Stimulated activated CD4-positive, alpha-beta T cell treated with anti-CD3 and anti-CD28 coated beads, Interleukin-15, amount 100 ng/mL, for 24 hours (primary cell): ENCODE measurements at regions not wholly inside any gene's neighbourhood (a gene's known extent, or its start where the extent isn't known, plus 50 kb on each side); places are given as distances from the start of the nearest gene placed in this dataset.
A peak's percentile ranks its signal among the peaks of the same experiment; 100 is the strongest.
"Not testable (repeated sequence)": the region's sequence is repeated elsewhere in the genome, so short reads cannot be mapped to it uniquely, and the experiment has no call there.

Experiments used
- DNase-seq: peaks from one replicate; pipeline ENCODE4 v3.0.0-alpha.2; 2020

- peak; percentile 70 for DNase-seq
Measured at GRCh38 chr16:33009468-33009867, 184.6 kb upstream of the TP53TG3C start.

GRCh38 chr16:33027121-33027520 is 166.9 kb upstream of the TP53TG3C start:
- not testable (repeated sequence) for DNase-seq

GRCh38 chr16:33027941-33028340 is 166.1 kb upstream of the TP53TG3C start:
- DNase-seq: not testable (repeated sequence)

GRCh38 chr16:33028707-33029390 is 165.2 kb upstream of the TP53TG3C start:
- DNase-seq: peak; percentile 33

GRCh38 chr16:33048849-33049248 is 145.2 kb upstream of the TP53TG3C start:
- DNase-seq: not testable (repeated sequence)

DNA sequence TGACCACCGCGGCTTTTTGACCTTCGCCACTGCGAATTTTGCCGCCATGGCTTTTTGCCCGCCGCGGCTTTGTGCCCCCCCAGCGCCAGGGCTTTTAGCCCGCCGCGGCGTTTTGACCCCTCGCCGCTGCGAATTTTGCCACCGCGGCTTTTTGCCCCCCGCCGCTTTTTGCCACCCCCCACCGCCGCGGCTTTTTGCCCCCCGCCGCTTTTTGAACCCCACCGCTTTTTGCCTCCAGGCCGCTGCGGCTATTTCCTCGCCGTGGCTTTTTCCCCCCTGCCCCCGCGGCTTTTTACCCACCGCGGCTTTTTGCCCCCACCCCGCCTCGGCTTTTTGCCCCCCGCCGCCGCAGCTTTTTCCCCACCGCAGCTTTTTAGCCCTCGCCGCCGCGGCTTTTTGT is 134.8 kb upstream of the TP53TG3C start:
- no peak for DNase-seq

DNA sequence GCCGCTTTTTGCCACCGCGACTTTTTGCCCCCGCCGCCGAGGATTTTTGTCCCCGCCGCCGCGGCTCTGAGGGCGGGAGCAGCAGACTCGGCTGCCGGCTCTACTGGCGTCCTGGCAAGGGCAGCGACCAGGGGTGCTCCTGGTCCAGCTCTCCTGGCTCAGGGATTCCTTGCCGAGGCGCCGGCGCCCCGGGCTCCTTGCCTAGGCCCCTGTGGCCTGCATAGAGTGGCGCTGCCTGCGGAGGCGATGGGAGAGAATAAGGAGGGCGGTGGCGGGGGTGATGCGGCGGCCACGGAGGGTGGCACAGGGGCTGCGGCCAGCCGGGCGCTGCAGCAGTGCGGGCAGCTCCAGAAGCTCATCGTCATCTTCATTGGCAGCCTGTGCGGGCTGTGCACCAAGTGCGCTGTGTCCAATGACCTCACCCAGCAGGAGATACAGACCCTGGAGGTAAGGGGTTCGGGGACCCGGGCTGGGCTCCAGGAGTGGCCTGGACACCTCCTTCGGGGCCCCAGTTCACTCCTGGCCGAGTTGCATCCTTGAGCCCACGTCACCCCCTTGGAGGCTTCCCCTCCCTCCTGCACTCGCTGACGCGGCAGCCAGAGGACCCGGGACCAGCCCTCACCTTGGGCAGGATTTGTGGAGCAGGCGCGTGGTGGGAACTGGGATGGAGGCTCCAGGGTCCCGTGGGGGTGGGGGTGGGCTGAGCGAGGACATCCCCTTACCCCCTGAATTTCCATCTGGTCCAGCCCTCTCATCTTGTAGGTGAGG is 134.2 kb upstream of the TP53TG3C start:
- DNase-seq: not testable (repeated sequence)

DNA sequence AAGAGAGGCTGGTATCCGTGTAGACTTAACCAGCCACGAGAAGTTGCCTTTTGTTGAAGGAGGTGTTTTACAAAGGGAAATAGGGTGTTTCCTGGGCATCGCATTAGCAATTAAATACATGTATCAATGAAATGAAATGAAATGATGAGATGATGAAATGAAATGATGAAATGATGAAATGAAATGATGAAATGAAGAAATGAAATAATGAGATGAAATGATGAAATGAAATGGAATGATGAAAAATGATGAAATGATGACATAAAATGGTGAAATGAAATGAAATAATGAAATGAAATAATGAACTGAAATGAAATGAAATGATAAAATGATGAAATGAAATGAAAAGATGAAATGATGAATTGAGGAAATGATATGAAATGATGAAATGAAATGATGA is 131.3 kb upstream of the TP53TG3C start:
- not testable (repeated sequence) for DNase-seq

GRCh38 chr16:33063365-33064170 is 130.5 kb upstream of the TP53TG3C start:
- not testable (repeated sequence) for DNase-seq

GRCh38 chr16:33064454-33065073 is 129.5 kb upstream of the TP53TG3C start:
- DNase-seq: not testable (repeated sequence)
